SKM-1 (cell line): ENCODE measurements at regions not wholly inside any gene's neighbourhood (a gene's known extent, or its start where the extent isn't known, plus 50 kb on each side); places are given as distances from the start of the nearest gene placed in this dataset.
"Not testable (repeated sequence)": the region's sequence is repeated elsewhere in the genome, so short reads cannot be mapped to it uniquely, and the experiment has no call there.

Experiments
- DNase-seq: peaks from one replicate; lab custom pipeline; 2025; ENCODE audit not compliant: unreplicated experiment; lab: John Stamatoyannopoulos, UW

- DNase-seq: no peak
Measured at GRCh38 chr16:79954921-79955705, 354.6 kb upstream of the MAF start.

- no peak for DNase-seq
Measured at GRCh38 chr16:79950932-79951719, 350.6 kb upstream of the MAF start.

GRCh38 chr16:79949417-79949816 lies 348.9 kb upstream of the MAF start:
- DNase-seq: no peak

GRCh38 chr16:79947771-79948170 lies 347.2 kb upstream of the MAF start:
- DNase-seq: no peak

GRCh38 chr16:79946252-79946651 lies 345.7 kb upstream of the MAF start:
- no peak for DNase-seq

- no peak for DNase-seq
Measured at GRCh38 chr16:79943736-79944135, 343.2 kb upstream of the MAF start.

GRCh38 chr16:79938575-79938974 lies 338.0 kb upstream of the MAF start:
- DNase-seq: no peak

- DNase-seq: not testable (repeated sequence)
Measured at GRCh38 chr16:79937671-79938070, 337.1 kb upstream of the MAF start.

- no peak for DNase-seq
Measured at GRCh38 chr16:79933603-79934002, 333.1 kb upstream of the MAF start.

- no peak for DNase-seq
Measured at GRCh38 chr16:79932572-79932971, 332.0 kb upstream of the MAF start.

GRCh38 chr16:79931721-79932120 lies 331.2 kb upstream of the MAF start:
- DNase-seq: no peak

GRCh38 chr16:79929260-79929965 lies 328.9 kb upstream of the MAF start:
- DNase-seq: no peak

GRCh38 chr16:79928142-79928873 lies 327.8 kb upstream of the MAF start:
- DNase-seq: no peak

GRCh38 chr16:79926451-79927205 lies 326.1 kb upstream of the MAF start:
- DNase-seq: no peak

- no peak for DNase-seq
Measured at GRCh38 chr16:79923431-79923830, 322.9 kb upstream of the MAF start.

GRCh38 chr16:79920685-79921084 lies 320.1 kb upstream of the MAF start:
- no peak for DNase-seq

GRCh38 chr16:79918916-79919315 lies 318.4 kb upstream of the MAF start:
- no peak for DNase-seq

GRCh38 chr16:79915761-79916160 lies 315.2 kb upstream of the MAF start:
- no peak for DNase-seq

GRCh38 chr16:79914961-79915720 lies 314.6 kb upstream of the MAF start:
- no peak for DNase-seq
